ENCODE measurements at regions not wholly inside any gene's neighbourhood (a gene's known extent, or its start where the extent isn't known, plus 50 kb on each side); places are given as distances from the start of the nearest gene placed in this dataset.

- no peaks in the 10 kb centered on the region for H4K20me1 ChIP-seq (replicated peaks; ENCODE audit: insufficient read depth)
- TF ChIP-seq EZH2phosphoT487 (IDR thresholded peaks at IDR 0.05; ENCODE audit: unreplicated experiment) (no peak), REST (IDR thresholded peaks at IDR 0.05; ENCODE audit: unreplicated experiment) (no peak), NANOG (IDR thresholded peaks at IDR 0.05; ENCODE audit: borderline replicate concordance) (no peak), EZH2 (IDR thresholded peaks at IDR 0.05; ENCODE audit: low read depth, unreplicated experiment) (no peak), ZNF114 (CRISPR knock-in tag; IDR thresholded peaks at IDR 0.05) (no peak), ETS1 (IDR thresholded peaks at IDR 0.05) (no peak), POLR2AphosphoS5 (IDR thresholded peaks at IDR 0.05; ENCODE audit: low read depth) (no peak), STAT1 (IDR thresholded peaks at IDR 0.05; ENCODE audit: unreplicated experiment) (no peak), ZNF462 (CRISPR knock-in tag; IDR thresholded peaks at IDR 0.05) (no peak), CREB1 (CRISPR knock-in tag; IDR thresholded peaks at IDR 0.05; ENCODE audit: low read depth) (no peak), CTCF (conservative IDR thresholded peaks at IDR 0.05; ENCODE audit: low read depth in 2 of 2) (no peak), ZNF331 (CRISPR knock-in tag; IDR thresholded peaks at IDR 0.05; ENCODE audit: low read depth) (no peak), JUNB (IDR thresholded peaks at IDR 0.05; ENCODE audit: unreplicated experiment) (no peak)
- H3K36me3 Mint-ChIP-seq (ENCODE audit: low read depth): no peaks in the 10 kb centered on the region
- peaks cover 10% of the 10 kb centered on the region for H3K4me1 ChIP-seq (ENCODE audit: insufficient read depth)
- H3K27me3 ChIP-seq (ENCODE audit: insufficient read depth): no peaks in the 10 kb centered on the region
- H3K27me3 Mint-ChIP-seq (ENCODE audit: insufficient read depth, low read depth, poor library complexity): no peaks in the 10 kb centered on the region
- no peaks in the 10 kb centered on the region for H3F3A ChIP-seq (replicated peaks; ENCODE audit: low read depth)
- H2AFZ ChIP-seq: no peak overlapping the region
- ATAC-seq (no peak), DNase-seq (ENCODE audit: low spot score) (no peak)
- H3K27ac Mint-ChIP-seq: no peak overlapping the region
- no peak overlapping the region for H3K4me2 ChIP-seq
- H3K36me3 ChIP-seq (ENCODE audit: insufficient read depth): no peaks in the 10 kb centered on the region
- no peak overlapping the region for H3K4me3 ChIP-seq
- H3K9me2 ChIP-seq (ENCODE audit: insufficient read depth): peaks cover 9% of the 10 kb centered on the region; the same call in 1 of the 2 replicates
- no peak overlapping the region for H3K4me3 Mint-ChIP-seq
- H3K4me1 Mint-ChIP-seq: peaks cover 19% of the 10 kb centered on the region
- no peaks in the 10 kb centered on the region for H3K9me3 Mint-ChIP-seq
- no peak overlapping the region for H3K27ac ChIP-seq (ENCODE audit: low read depth)
- no peaks in the 10 kb centered on the region for H3K79me2 ChIP-seq (replicated peaks; ENCODE audit: insufficient read depth)
Measured at GRCh38 chr3:64798316-64798715, 110.5 kb upstream of the ADAMTS9 start.
